GM21529 (cell line): ENCODE measurements at regions not wholly inside any gene's neighbourhood (a gene's known extent, or its start where the extent isn't known, plus 50 kb on each side); places are given as distances from the start of the nearest gene placed in this dataset.

Experiments
- ATAC-seq: cut with Tn5 transposase; IDR thresholded peaks from one replicate; pipeline ENCODE4 v1.9.1; 2021; ENCODE audit not compliant: unreplicated experiment

- no peak for ATAC-seq
Measured at GRCh38 chr2:6236317-6236716, 544.1 kb downstream of the SOX11 start.

GRCh38 chr2:6237039-6237660 is 545.0 kb downstream of the SOX11 start:
- ATAC-seq: no peak

GRCh38 chr2:6249557-6249956 is 557.4 kb downstream of the SOX11 start:
- ATAC-seq: no peak

GRCh38 chr2:6254441-6254840 is 562.3 kb downstream of the SOX11 start:
- ATAC-seq: no peak

- ATAC-seq: no peak
Measured at GRCh38 chr2:6264198-6264597, 572.0 kb downstream of the SOX11 start.

GRCh38 chr2:6281524-6281923 is 584.2 kb downstream of the CMPK2 start:
- ATAC-seq: no peak

- ATAC-seq: no peak
Measured at GRCh38 chr2:6283259-6283658, 582.4 kb downstream of the CMPK2 start.

GRCh38 chr2:6287406-6287805 is 578.3 kb downstream of the CMPK2 start:
- no peak for ATAC-seq

GRCh38 chr2:6288791-6289190 is 576.9 kb downstream of the CMPK2 start:
- ATAC-seq: no peak

GRCh38 chr2:6290217-6291015 is 575.3 kb downstream of the CMPK2 start:
- no peak for ATAC-seq

GRCh38 chr2:6294791-6295190 is 570.9 kb downstream of the CMPK2 start:
- no peak for ATAC-seq

GRCh38 chr2:6297238-6297637 is 568.5 kb downstream of the CMPK2 start:
- no peak for ATAC-seq

GRCh38 chr2:6301426-6301825 is 564.3 kb downstream of the CMPK2 start:
- ATAC-seq: no peak

- no peak for ATAC-seq
Measured at GRCh38 chr2:6308986-6309385, 556.7 kb downstream of the CMPK2 start.

GRCh38 chr2:6309415-6310255 is 556.1 kb downstream of the CMPK2 start:
- ATAC-seq: peak; percentile 93

- ATAC-seq: peak; percentile 16
Measured at GRCh38 chr2:6310256-6311215, 555.2 kb downstream of the CMPK2 start.

GRCh38 chr2:6312367-6312766 is 553.3 kb downstream of the CMPK2 start:
- ATAC-seq: no peak

- ATAC-seq: no peak
Measured at GRCh38 chr2:6314218-6314960, 551.3 kb downstream of the CMPK2 start.

GRCh38 chr2:6325616-6326015 is 540.1 kb downstream of the CMPK2 start:
- no peak for ATAC-seq

GRCh38 chr2:6326958-6327357 is 538.7 kb downstream of the CMPK2 start:
- no peak for ATAC-seq
